Osteoblast (primary cell): ENCODE measurements at regions not wholly inside any gene's neighbourhood (a gene's known extent, or its start where the extent isn't known, plus 50 kb on each side); places are given as distances from the start of the nearest gene placed in this dataset.

ENCODE experiments used
- DNase-seq: peaks from one replicate; pipeline ENCODE4 v3.0.0; 2011; ENCODE audit warnings: low spot score, mixed read lengths; ENCODE audit not compliant: insufficient read length; ENCODE audit errors: missing footprints
- H2AFZ ChIP-seq: 2 replicates; pipeline ENCODE4 v1.6.0; 2011; ENCODE audit warnings: mild to moderate bottlenecking, low read length
- H3K27ac ChIP-seq: 2 replicates; pipeline ENCODE4 v1.5.1; 2011; ENCODE audit warnings: mild to moderate bottlenecking, low read depth, low read length, moderate library complexity
- H3K27me3 ChIP-seq: 2 replicates; pipeline ENCODE4 v1.6.0; 2012; ENCODE audit warnings: mild to moderate bottlenecking, control low read depth, inconsistent platforms, low read length, moderate library complexity; ENCODE audit not compliant: insufficient read depth
- H3K36me3 ChIP-seq: 2 replicates; pipeline ENCODE4 v1.5.1; 2011; ENCODE audit warnings: mild to moderate bottlenecking, low read length, control low read depth, moderate library complexity; ENCODE audit not compliant: insufficient read depth
- H3K4me1 ChIP-seq: 2 replicates; pipeline ENCODE4 v1.5.1; 2011; ENCODE audit warnings: mild to moderate bottlenecking, low read length, control low read depth, moderate library complexity; ENCODE audit not compliant: insufficient read depth
- H3K4me2 ChIP-seq: 2 replicates; pipeline ENCODE4 v1.6.0; 2011; ENCODE audit warnings: mild to moderate bottlenecking, low read length; ENCODE audit not compliant: insufficient read depth
- H3K4me3 ChIP-seq: fragments of 200-600 bp; sonication (generic); 3 replicates; pipeline ENCODE4 v1.5.1; 2012; ENCODE audit warnings: mild to moderate bottlenecking, low read length, inconsistent platforms; ENCODE audit not compliant: insufficient read depth
- H3K79me2 ChIP-seq: 2 replicates; pipeline ENCODE4 v1.6.0; 2012; ENCODE audit warnings: mild to moderate bottlenecking, low read length, control low read depth, inconsistent platforms; ENCODE audit not compliant: insufficient read depth
- H3K9me3 ChIP-seq: 2 replicates; pipeline ENCODE4 v1.5.1; 2011; ENCODE audit warnings: low read depth, low read length, control low read depth
- H4K20me1 ChIP-seq: 2 replicates; pipeline ENCODE4 v1.6.0; 2012; ENCODE audit warnings: mild to moderate bottlenecking, low read length, control low read depth; ENCODE audit not compliant: insufficient read depth
- CTCF ChIP-seq: IDR thresholded peaks from 2 replicates; pipeline ENCODE4 v1.5.1; 2011; ENCODE audit warnings: mild to moderate bottlenecking, low read depth, low read length, moderate library complexity; ENCODE audit errors: extremely low read depth

- H3K36me3 ChIP-seq, result no peaks in the 10 kb centered on the region
- DNase-seq, result no peak
- no peaks in the 10 kb centered on the region for H3K79me2 ChIP-seq
- no peaks in the 10 kb centered on the region for H3K9me3 ChIP-seq
- H3K27me3 ChIP-seq, result no peaks in the 10 kb centered on the region
- no peak for TF ChIP-seq CTCF
- H3K27ac ChIP-seq, result no peak overlapping the region
- no peak overlapping the region for H3K4me2 ChIP-seq
- H2AFZ ChIP-seq, result no peak overlapping the region
- H3K4me3 ChIP-seq, result no peak overlapping the region
- no peaks in the 10 kb centered on the region for H3K4me1 ChIP-seq
- H4K20me1 ChIP-seq, result no peaks in the 10 kb centered on the region
Measured at GRCh38 chr5:155838394-155838793, 488.6 kb upstream of the SGCD start.

GRCh38 chr5:155839251-155840037 is 487.5 kb upstream of the SGCD start:
- DNase-seq, result no peak
- H3K9me3 ChIP-seq, result no peaks in the 10 kb centered on the region
- H3K27ac ChIP-seq, result no peak overlapping the region
- H3K4me1 ChIP-seq, result no peaks in the 10 kb centered on the region
- H3K4me3 ChIP-seq, result no peak overlapping the region
- H4K20me1 ChIP-seq, result no peaks in the 10 kb centered on the region
- no peak overlapping the region for H3K4me2 ChIP-seq
- no peaks in the 10 kb centered on the region for H3K79me2 ChIP-seq
- no peak overlapping the region for H2AFZ ChIP-seq
- no peaks in the 10 kb centered on the region for H3K27me3 ChIP-seq
- no peaks in the 10 kb centered on the region for H3K36me3 ChIP-seq
- TF ChIP-seq CTCF, result no peak

GRCh38 chr5:155844542-155844941 is 482.4 kb upstream of the SGCD start:
- H3K27me3 ChIP-seq, result no peaks in the 10 kb centered on the region

GRCh38 chr5:155850370-155850769 is 476.6 kb upstream of the SGCD start:
- H3K36me3 ChIP-seq, result no peaks in the 10 kb centered on the region
- H3K27me3 ChIP-seq, result no peaks in the 10 kb centered on the region
- H2AFZ ChIP-seq, result no peak overlapping the region
- no peak overlapping the region for H3K4me2 ChIP-seq
- H3K79me2 ChIP-seq, result no peaks in the 10 kb centered on the region
- no peaks in the 10 kb centered on the region for H4K20me1 ChIP-seq
- no peak for DNase-seq
- no peak overlapping the region for H3K27ac ChIP-seq
- H3K4me1 ChIP-seq, result no peaks in the 10 kb centered on the region
- H3K4me3 ChIP-seq, result no peak overlapping the region
- no peak for TF ChIP-seq CTCF
- no peaks in the 10 kb centered on the region for H3K9me3 ChIP-seq

More at GRCh38 chr5:155844542-155844941, 482.4 kb upstream of the SGCD start:
- no peaks in the 10 kb centered on the region for H3K36me3 ChIP-seq
- H2AFZ ChIP-seq, result no peak overlapping the region
- no peaks in the 10 kb centered on the region for H4K20me1 ChIP-seq
- no peak for DNase-seq
- H3K9me3 ChIP-seq, result no peaks in the 10 kb centered on the region
- no peak overlapping the region for H3K27ac ChIP-seq
- no peak overlapping the region for H3K4me2 ChIP-seq
- H3K79me2 ChIP-seq, result no peaks in the 10 kb centered on the region
- no peaks in the 10 kb centered on the region for H3K4me1 ChIP-seq
- no peak overlapping the region for H3K4me3 ChIP-seq
- no peak for TF ChIP-seq CTCF
